GM23338 (cell line): ENCODE measurements at regions not wholly inside any gene's neighbourhood (a gene's known extent, or its start where the extent isn't known, plus 50 kb on each side); places are given as distances from the start of the nearest gene placed in this dataset.

Source experiments
- CREB1 ChIP-seq: fragments of 250-450 bp; sonication (Bioruptor Pico); IDR thresholded peaks from 2 replicates; pipeline ENCODE4 v1.5.0; 2020; ENCODE audit warnings: low read depth, mild to moderate bottlenecking, moderate library complexity
- CTCF ChIP-seq, 2 experiments: fragments of 200-600 bp in 1 of 2; sonication (generic) in 1 of 2; conservative IDR thresholded peaks; 2 replicates each; pipeline versions ENCODE4 v1.5.1 to v1.6.1; 2016 to 2017; ENCODE audit warnings: antibody characterized with exemption in 2 of 2, low read depth in 2 of 2, mild to moderate bottlenecking in 2 of 2, moderate library complexity in 1 of 2
- EZH2 ChIP-seq: fragments of 200-600 bp; sonication (generic); IDR thresholded peaks from one replicate; pipeline ENCODE4 v1.8.0; 2017; ENCODE audit warnings: antibody characterized with exemption, mild to moderate bottlenecking, low read depth; ENCODE audit not compliant: unreplicated experiment
- EZH2phosphoT487 ChIP-seq: fragments of 200-600 bp; sonication (generic); IDR thresholded peaks from one replicate; pipeline ENCODE4 v1.8.1; 2018; ENCODE audit warnings: antibody characterized with exemption; ENCODE audit not compliant: unreplicated experiment
- JUNB ChIP-seq: IDR thresholded peaks from one replicate; pipeline ENCODE4 v1.6.1; 2016; ENCODE audit warnings: antibody characterized with exemption; ENCODE audit not compliant: unreplicated experiment
- NANOG ChIP-seq: IDR thresholded peaks from 2 replicates; pipeline ENCODE4 v1.6.1; 2016; ENCODE audit warnings: antibody characterized with exemption, borderline replicate concordance
- POLR2AphosphoS5 ChIP-seq: IDR thresholded peaks from 2 replicates; pipeline ENCODE4 v1.6.1; 2016; ENCODE audit warnings: antibody characterized with exemption, low read depth
- REST ChIP-seq: IDR thresholded peaks from one replicate; pipeline ENCODE4 v1.6.1; 2018; ENCODE audit warnings: antibody characterized with exemption; ENCODE audit not compliant: unreplicated experiment
- STAT1 ChIP-seq: IDR thresholded peaks from one replicate; pipeline ENCODE4 v1.6.1; 2016; ENCODE audit warnings: antibody characterized with exemption; ENCODE audit not compliant: unreplicated experiment
- ZNF114 ChIP-seq: fragments of 250-450 bp; sonication (Bioruptor Pico); IDR thresholded peaks from 2 replicates; pipeline ENCODE4 v1.5.0; 2020; ENCODE audit warnings: mild to moderate bottlenecking, moderate library complexity
- ZNF462 ChIP-seq: fragments of 250-450 bp; sonication (Bioruptor Pico); IDR thresholded peaks from 2 replicates; pipeline ENCODE4 v1.5.0; 2020; ENCODE audit warnings: mild to moderate bottlenecking, moderate library complexity
- TF ChIP-seq, protein P1 (sequence below): IDR thresholded peaks from 2 replicates; pipeline ENCODE4 v1.6.1; 2016; ENCODE audit warnings: antibody characterized with exemption

DNA sequence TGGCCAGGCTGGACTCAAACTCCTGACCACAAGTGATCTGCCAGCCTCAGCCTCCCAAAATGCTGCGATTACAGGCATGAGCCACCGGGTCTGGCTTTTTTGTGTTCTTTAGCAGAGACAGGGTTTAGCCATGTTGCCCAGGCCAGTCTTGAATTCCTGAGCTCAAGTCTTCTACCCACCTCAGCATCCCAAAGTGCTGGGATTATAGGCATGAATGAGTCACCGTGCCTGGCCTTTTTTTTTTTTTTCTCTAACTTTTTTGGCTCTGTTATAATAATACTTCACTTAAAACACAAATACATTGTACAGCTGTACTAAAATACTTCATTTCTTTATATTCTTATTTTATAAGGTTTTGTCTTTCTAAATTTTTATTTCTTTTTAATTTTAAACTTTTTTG, 599.5 kb upstream of the PCDH9 start:
- TF ChIP-seq CTCF (conservative IDR thresholded peaks at IDR 0.05; ENCODE audit: low read depth in 2 of 2): no peak
- no peak for TF ChIP-seq POLR2AphosphoS5
- no peak for TF ChIP-seq EZH2
- no peak for TF ChIP-seq REST
- TF ChIP-seq ZNF462: no peak
- no peak for TF ChIP-seq JUNB
- no peak for TF ChIP-seq EZH2phosphoT487
- no peak for TF ChIP-seq CREB1 (CRISPR knock-in tag)
- TF ChIP-seq NANOG: no peak
- no peak for TF ChIP-seq ZNF114
- no peak for TF ChIP-seq STAT1
- TF ChIP-seq, protein P1, sequence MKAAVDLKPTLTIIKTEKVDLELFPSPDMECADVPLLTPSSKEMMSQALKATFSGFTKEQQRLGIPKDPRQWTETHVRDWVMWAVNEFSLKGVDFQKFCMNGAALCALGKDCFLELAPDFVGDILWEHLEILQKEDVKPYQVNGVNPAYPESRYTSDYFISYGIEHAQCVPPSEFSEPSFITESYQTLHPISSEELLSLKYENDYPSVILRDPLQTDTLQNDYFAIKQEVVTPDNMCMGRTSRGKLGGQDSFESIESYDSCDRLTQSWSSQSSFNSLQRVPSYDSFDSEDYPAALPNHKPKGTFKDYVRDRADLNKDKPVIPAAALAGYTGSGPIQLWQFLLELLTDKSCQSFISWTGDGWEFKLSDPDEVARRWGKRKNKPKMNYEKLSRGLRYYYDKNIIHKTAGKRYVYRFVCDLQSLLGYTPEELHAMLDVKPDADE: no peak
